Transverse colon (tissue), 4 donors: ENCODE measurements at regions not wholly inside any gene's neighbourhood (a gene's known extent, or its start where the extent isn't known, plus 50 kb on each side); places are given as distances from the start of the nearest gene placed in this dataset.

Experiments
- EP300 ChIP-seq: sonication (generic); formaldehyde crosslinking; IDR thresholded peaks from one replicate; pipeline ENCODE4 v1.6.1; 2017; ENCODE audit warnings: antibody characterized with exemption, low read depth
- POLR2A ChIP-seq: fragments of 450-650 bp; IDR thresholded peaks from one replicate; pipeline ENCODE4 v1.6.1; 2016; ENCODE audit warnings: antibody characterized with exemption, mild to moderate bottlenecking, moderate library complexity
- POLR2AphosphoS5 ChIP-seq, 3 donors: sonication (generic); formaldehyde crosslinking; IDR thresholded peaks; one replicate each; pipeline ENCODE4 v1.6.1; 2016; ENCODE audit warnings: antibody characterized with exemption in 3 of 3
- TF ChIP-seq, protein P1 (sequence below), 5 experiments: fragments of 200-600 bp in 3 of 5; fragments of 450-650 bp in 2 of 5; sonication (generic) in 3 of 5; IDR thresholded peaks; 1 replicate in 2 of 5; 2 replicates in 3 of 5; pipeline ENCODE4 v1.5.1; 2016 to 2017; ENCODE audit warnings: antibody characterized with exemption in 5 of 5, inconsistent platforms in 3 of 5, mild to moderate bottlenecking in 2 of 5, moderate library complexity in 1 of 5

DNA sequence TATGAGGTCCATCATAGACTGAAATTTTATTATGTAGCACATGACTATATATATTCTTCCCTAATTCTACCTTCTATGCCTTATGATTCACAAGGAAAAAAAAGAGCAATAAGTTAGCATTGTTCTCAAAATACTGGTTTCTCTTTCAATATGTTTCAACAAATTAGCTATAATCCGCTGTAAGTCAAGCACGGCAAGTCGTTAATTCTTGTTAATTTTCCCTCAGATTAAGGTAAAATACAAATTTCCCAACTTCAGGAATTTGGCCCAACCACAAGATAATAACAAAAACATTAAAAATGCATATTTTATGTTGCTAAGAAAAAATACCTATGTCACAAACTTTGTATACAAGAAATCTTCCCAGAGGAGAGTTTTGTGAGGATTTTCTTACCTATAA lies 296.5 kb upstream of the GALNTL6 start:
- TF ChIP-seq POLR2A (no peak), POLR2AphosphoS5 (IDR thresholded peaks at IDR 0.05) (no peak), EP300 (no peak)
- TF ChIP-seq, protein P1, sequence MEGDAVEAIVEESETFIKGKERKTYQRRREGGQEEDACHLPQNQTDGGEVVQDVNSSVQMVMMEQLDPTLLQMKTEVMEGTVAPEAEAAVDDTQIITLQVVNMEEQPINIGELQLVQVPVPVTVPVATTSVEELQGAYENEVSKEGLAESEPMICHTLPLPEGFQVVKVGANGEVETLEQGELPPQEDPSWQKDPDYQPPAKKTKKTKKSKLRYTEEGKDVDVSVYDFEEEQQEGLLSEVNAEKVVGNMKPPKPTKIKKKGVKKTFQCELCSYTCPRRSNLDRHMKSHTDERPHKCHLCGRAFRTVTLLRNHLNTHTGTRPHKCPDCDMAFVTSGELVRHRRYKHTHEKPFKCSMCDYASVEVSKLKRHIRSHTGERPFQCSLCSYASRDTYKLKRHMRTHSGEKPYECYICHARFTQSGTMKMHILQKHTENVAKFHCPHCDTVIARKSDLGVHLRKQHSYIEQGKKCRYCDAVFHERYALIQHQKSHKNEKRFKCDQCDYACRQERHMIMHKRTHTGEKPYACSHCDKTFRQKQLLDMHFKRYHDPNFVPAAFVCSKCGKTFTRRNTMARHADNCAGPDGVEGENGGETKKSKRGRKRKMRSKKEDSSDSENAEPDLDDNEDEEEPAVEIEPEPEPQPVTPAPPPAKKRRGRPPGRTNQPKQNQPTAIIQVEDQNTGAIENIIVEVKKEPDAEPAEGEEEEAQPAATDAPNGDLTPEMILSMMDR (IDR thresholded peaks at IDR 0.05) = no peak
